Lower leg skin (tissue), 3 donors: ENCODE measurements at regions not wholly inside any gene's neighbourhood (a gene's known extent, or its start where the extent isn't known, plus 50 kb on each side); places are given as distances from the start of the nearest gene placed in this dataset.

Source experiments
- POLR2A ChIP-seq, 2 donors: fragments of 450-650 bp; IDR thresholded peaks; one replicate each; pipeline ENCODE4 v1.6.1; 2016 to 2017; ENCODE audit warnings: antibody characterized with exemption in 2 of 2, mild to moderate bottlenecking in 1 of 2, moderate library complexity in 1 of 2
- TF ChIP-seq, protein P1 (sequence below), 3 donors: fragments of 450-650 bp; IDR thresholded peaks; one replicate each; pipeline ENCODE4 v1.5.1; 2016; ENCODE audit warnings: antibody characterized with exemption in 3 of 3, mild to moderate bottlenecking in 3 of 3, moderate library complexity in 2 of 3

DNA sequence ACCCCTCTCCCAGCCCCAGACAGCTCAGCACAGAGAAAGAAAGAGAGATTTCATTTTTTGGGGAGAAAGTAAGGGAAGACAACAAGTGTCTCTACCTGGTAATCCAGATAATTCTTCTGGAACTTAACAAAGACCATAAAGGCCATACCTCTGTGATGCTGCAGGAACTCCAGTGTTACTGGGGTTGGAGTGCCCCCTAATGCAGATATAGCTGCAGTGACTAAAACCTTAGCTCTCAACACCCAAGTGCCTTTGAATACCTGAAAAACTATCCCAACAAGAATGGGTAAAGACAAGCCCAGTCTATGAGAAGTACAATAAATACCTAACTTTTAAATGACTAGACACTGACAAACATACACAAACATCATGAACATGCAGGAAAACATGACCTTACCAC, 365.3 kb upstream of the PTCHD4 start:
- TF ChIP-seq, protein P1, sequence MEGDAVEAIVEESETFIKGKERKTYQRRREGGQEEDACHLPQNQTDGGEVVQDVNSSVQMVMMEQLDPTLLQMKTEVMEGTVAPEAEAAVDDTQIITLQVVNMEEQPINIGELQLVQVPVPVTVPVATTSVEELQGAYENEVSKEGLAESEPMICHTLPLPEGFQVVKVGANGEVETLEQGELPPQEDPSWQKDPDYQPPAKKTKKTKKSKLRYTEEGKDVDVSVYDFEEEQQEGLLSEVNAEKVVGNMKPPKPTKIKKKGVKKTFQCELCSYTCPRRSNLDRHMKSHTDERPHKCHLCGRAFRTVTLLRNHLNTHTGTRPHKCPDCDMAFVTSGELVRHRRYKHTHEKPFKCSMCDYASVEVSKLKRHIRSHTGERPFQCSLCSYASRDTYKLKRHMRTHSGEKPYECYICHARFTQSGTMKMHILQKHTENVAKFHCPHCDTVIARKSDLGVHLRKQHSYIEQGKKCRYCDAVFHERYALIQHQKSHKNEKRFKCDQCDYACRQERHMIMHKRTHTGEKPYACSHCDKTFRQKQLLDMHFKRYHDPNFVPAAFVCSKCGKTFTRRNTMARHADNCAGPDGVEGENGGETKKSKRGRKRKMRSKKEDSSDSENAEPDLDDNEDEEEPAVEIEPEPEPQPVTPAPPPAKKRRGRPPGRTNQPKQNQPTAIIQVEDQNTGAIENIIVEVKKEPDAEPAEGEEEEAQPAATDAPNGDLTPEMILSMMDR (IDR thresholded peaks at IDR 0.05): no peak
- TF ChIP-seq POLR2A (IDR thresholded peaks at IDR 0.05): no peak
